NT2/D1 (cell line): ENCODE measurements at regions not wholly inside any gene's neighbourhood (a gene's known extent, or its start where the extent isn't known, plus 50 kb on each side); places are given as distances from the start of the nearest gene placed in this dataset.

Source experiments
- YY1 ChIP-seq: IDR thresholded peaks from 2 replicates; pipeline ENCODE4 v1.6.1; 2011; ENCODE audit not compliant: insufficient read length, insufficient read depth
- ZNF274 ChIP-seq: IDR thresholded peaks from 2 replicates; pipeline ENCODE4 v1.6.1; 2011; ENCODE audit warnings: mild to moderate bottlenecking, low read depth, low read length

- no peak for TF ChIP-seq YY1
- no peak for TF ChIP-seq ZNF274
Observed at GRCh38 chr12:127240249-127240929, 1026.6 kb upstream of the TMEM132C start.
